Thyroid gland (tissue), 4 donors: ENCODE measurements at regions not wholly inside any gene's neighbourhood (a gene's known extent, or its start where the extent isn't known, plus 50 kb on each side); places are given as distances from the start of the nearest gene placed in this dataset.

Source experiments
- DNase-seq, 2 donors: peaks; one replicate each; pipeline ENCODE4 v3.0.0-alpha.2; 2019
- H3K27ac ChIP-seq, 3 donors: fragments of 200-600 bp; sonication (generic); 1 replicate in 2 of 3; 2 replicates in 1 of 3; pipeline ENCODE4 v1.5.1; 2016 to 2019; ENCODE audit warnings: mild to moderate bottlenecking in 1 of 3, moderate library complexity in 1 of 3
- H3K27me3 ChIP-seq: fragments of 200-600 bp; sonication (generic); one replicate; pipeline ENCODE4 v1.5.1; 2019
- H3K36me3 ChIP-seq, 2 donors: fragments of 200-600 bp; sonication (generic); one replicate each; pipeline ENCODE4 v1.5.1; 2016 to 2019
- H3K4me1 ChIP-seq, 2 donors: fragments of 200-600 bp; sonication (generic); one replicate each; pipeline ENCODE4 v1.5.1; 2017 to 2019
- H3K4me3 ChIP-seq, 3 donors: fragments of 200-600 bp; sonication (generic); replicated peaks in 1 of 3; 1 replicate in 2 of 3; 2 replicates in 1 of 3; pipeline ENCODE4 v1.5.1; 2016; ENCODE audit warnings: mild to moderate bottlenecking in 1 of 3
- H3K9me3 ChIP-seq: fragments of 200-600 bp; sonication (generic); one replicate; pipeline ENCODE4 v1.5.1; 2017
- POLR2A ChIP-seq, 2 donors: fragments of 450-650 bp; IDR thresholded peaks; one replicate each; pipeline ENCODE4 v1.6.1; 2017; ENCODE audit warnings: antibody characterized with exemption in 2 of 2, mild to moderate bottlenecking in 2 of 2, moderate library complexity in 1 of 2
- WGBS, 2 donors: methylation state at CpG; one replicate each; pipeline ENCODE4 v1.1.5; 2017; 5-methylcytosine and 5-hydroxymethylcytosine counted together
- intact Hi-C: fragments of 100-400 bp; cut with DNase I; formaldehyde crosslinking; loops from one replicate; pipeline ENCODE4 v1.15.1; 2023
- TF ChIP-seq, protein P1 (sequence below), 6 experiments: fragments of 200-600 bp in 3 of 6; fragments of 450-650 bp in 3 of 6; sonication (generic) in 3 of 6; IDR thresholded peaks; one replicate each; pipeline ENCODE4 v1.5.1; 2016 to 2019; ENCODE audit warnings: antibody characterized with exemption in 6 of 6, mild to moderate bottlenecking in 2 of 6, inconsistent platforms in 1 of 6, moderate library complexity in 1 of 6

DNA sequence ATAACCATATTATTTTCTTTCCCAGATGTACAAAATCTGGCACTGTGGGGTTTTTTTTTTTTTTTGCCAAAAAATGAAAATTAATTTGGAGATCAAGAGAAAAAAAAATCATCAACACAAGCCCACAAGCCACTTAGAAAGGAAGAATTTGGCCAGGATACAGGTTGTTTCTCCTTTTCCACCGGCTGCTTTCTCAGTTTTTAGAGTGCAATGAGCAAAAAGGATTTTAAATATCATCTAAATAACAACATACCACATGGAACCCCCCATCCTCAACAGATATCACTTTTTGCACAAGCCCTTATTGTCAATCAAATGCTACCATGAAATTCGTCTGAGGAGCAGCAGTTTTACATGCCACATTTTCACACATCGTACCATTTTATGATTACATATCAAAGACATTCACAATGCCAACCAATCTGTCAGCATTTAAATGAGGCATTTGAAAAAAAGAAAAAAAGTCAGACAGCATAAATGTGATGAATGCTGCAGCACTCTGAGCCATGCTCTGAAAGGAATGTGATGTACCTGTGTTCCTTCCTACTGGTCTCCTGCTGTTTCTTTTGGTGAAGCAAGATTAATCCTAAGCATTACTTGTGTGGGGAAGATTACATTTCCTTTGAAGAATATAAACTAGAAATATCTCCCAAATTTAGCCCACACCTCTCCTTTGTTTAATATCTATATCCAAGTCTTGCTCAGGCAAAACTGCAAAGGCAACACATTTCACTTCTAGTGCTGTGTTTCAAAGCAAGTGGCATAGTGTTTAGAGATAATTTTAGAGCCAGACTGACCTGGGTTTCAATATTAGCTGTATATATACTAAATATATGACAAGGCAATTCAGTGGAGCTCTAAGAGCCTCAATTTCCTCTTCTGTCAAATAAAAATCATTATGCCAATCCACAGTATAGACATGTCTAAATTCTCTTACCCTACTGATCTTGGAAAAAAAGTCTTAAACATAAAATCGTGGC lies 391.3 kb downstream of the CMPK2 start:
- intact Hi-C loops = no loop called here
- no peak overlapping the region for H3K27ac ChIP-seq
- peaks cover 6 to 12% of the 10 kb centered on the region in 2 donors for H3K4me1 ChIP-seq
- TF ChIP-seq, protein P1, sequence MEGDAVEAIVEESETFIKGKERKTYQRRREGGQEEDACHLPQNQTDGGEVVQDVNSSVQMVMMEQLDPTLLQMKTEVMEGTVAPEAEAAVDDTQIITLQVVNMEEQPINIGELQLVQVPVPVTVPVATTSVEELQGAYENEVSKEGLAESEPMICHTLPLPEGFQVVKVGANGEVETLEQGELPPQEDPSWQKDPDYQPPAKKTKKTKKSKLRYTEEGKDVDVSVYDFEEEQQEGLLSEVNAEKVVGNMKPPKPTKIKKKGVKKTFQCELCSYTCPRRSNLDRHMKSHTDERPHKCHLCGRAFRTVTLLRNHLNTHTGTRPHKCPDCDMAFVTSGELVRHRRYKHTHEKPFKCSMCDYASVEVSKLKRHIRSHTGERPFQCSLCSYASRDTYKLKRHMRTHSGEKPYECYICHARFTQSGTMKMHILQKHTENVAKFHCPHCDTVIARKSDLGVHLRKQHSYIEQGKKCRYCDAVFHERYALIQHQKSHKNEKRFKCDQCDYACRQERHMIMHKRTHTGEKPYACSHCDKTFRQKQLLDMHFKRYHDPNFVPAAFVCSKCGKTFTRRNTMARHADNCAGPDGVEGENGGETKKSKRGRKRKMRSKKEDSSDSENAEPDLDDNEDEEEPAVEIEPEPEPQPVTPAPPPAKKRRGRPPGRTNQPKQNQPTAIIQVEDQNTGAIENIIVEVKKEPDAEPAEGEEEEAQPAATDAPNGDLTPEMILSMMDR (IDR thresholded peaks at IDR 0.05) = no peak
- TF ChIP-seq POLR2A (IDR thresholded peaks at IDR 0.05) = no peak
- WGBS, 2 donors = 62 to 70% methylated on average over 4 of the region's 4 CpGs
- H3K36me3 ChIP-seq = no peaks in the 10 kb centered on the region
- no peaks in the 10 kb centered on the region for H3K27me3 ChIP-seq
- DNase-seq = no peak
- no peak overlapping the region for H3K4me3 ChIP-seq
- H3K9me3 ChIP-seq = no peaks in the 10 kb centered on the region

DNA sequence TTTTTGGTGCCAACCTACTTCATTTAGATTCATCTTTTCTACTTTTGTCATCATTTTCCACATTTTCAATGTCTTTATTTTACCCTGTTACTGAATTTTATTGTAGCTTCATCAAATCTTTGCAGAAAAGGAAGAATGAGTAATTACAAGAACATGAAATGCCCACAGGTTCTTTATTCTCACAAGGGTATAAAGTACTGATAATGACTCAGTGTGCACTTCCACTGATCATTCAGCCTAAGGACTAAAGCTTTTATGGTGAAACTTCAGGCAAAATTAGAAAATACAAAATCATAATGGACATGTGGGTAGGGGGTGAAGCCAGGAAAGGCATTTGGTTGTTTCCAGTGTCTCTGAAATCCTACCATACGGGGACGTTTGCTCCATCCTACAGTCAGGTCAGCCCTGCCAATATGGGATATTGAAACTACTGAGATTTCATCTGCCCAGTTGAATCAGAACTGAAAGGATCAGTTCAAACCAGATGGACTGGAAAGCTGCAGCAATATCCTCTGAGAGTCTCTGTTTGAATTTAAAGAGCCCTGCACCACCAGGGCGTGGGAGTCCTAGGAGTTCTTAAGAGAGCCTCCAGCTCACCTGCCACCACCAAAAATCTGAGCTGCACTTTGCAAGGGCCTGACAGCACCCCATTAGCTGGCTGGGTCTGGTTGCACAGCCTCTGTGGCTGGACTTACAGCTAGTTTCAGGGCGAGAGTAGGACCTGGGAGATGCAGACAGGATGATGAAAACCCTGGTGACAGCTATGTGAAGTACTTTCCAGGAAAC lies 390.4 kb downstream of the CMPK2 start:
- DNase-seq = no peak
- Histone ChIP-seq H3K4me1 (peaks cover 6 to 12% of the 10 kb centered on the region in 2 donors), H3K27me3 (no peaks in the 10 kb centered on the region), H3K27ac (no peak overlapping the region), H3K36me3 (no peaks in the 10 kb centered on the region), H3K4me3 (no peak overlapping the region), H3K9me3 (no peaks in the 10 kb centered on the region)
- TF ChIP-seq, protein P1 (IDR thresholded peaks at IDR 0.05) = no peak
- no peak for TF ChIP-seq POLR2A (IDR thresholded peaks at IDR 0.05)
- WGBS, 2 donors = 76 to 89% methylated on average over 4 of the region's 4 CpGs
- intact Hi-C loops = no loop called here

DNA sequence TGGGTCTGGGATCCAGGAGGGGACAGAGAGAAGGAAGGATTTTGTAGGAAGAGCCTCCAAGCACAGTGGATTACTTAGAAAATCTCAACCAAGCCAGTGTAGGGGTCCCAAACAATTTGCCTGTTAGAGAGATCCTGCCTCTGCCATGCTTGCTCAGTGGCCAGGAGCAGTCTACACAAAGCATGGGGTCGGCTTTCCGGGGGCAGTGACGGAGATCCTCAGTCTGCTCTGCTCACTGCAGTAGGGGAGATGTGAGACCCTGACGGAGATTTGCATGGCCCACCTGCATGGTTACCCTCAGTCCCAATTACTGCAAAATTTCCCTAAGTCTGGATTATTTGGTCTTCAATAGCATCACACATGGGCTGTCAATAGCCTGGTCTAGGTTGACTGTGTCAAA lies 385.2 kb downstream of the CMPK2 start:
- no peak for TF ChIP-seq POLR2A (IDR thresholded peaks at IDR 0.05)
- TF ChIP-seq, protein P1 (IDR thresholded peaks at IDR 0.05) = no peak
- Histone ChIP-seq H3K27me3 (no peaks in the 10 kb centered on the region), H3K4me3 (no peak overlapping the region), H3K36me3 (no peaks in the 10 kb centered on the region), H3K4me1 (no peaks in the 10 kb centered on the region), H3K27ac (no peak overlapping the region), H3K9me3 (no peaks in the 10 kb centered on the region)
- WGBS, 2 donors = 98 to 100% methylated on average over 4 of the region's 4 CpGs
- intact Hi-C loops = no loop called here
- DNase-seq = no peak

DNA sequence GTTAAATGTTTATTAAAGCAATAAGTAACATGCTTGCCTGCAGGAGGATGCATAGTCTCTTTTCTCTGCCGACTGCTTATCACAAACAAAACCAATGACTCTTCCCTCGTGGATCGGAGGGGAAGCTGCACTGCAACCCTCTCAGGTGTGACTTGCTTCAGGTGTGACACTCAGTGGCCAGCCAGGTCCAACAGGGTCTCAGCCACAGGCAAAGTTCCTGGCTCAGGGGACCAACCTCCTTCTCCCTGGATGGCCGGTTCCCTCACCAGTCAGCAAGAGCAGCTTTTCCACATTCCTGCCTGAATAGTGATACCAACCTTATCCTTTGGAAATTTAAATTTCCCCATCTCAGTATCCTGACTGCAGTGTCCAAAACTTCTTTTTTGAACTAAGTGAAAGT lies 383.5 kb downstream of the CMPK2 start:
- no peak overlapping the region for H3K4me3 ChIP-seq
- no peak overlapping the region for H3K27ac ChIP-seq
- no peaks in the 10 kb centered on the region for H3K27me3 ChIP-seq
- 20 to 25% methylated on average over 4 of the region's 4 CpGs for WGBS, 2 donors
- no peaks in the 10 kb centered on the region for H3K4me1 ChIP-seq
- no peaks in the 10 kb centered on the region for H3K9me3 ChIP-seq
- TF ChIP-seq POLR2A (IDR thresholded peaks at IDR 0.05) = no peak
- TF ChIP-seq, protein P1 (IDR thresholded peaks at IDR 0.05) = no peak
- DNase-seq = peak; percentile 61 to 73
- no peaks in the 10 kb centered on the region for H3K36me3 ChIP-seq
- intact Hi-C loops = no loop called here
